H9 (cell line): ENCODE measurements at regions not wholly inside any gene's neighbourhood (a gene's known extent, or its start where the extent isn't known, plus 50 kb on each side); places are given as distances from the start of the nearest gene placed in this dataset.

Experiments
- DNase-seq: peaks from one replicate; pipeline ENCODE4 v3.0.0-alpha.2; 2017
- H2AFZ ChIP-seq: one replicate; pipeline ENCODE4 v1.6.1; 2013; ENCODE audit warnings: mild to moderate bottlenecking, low read length, control low read depth, moderate library complexity
- H2AK5ac ChIP-seq: 2 replicates; pipeline ENCODE4 v1.6.1; 2013; ENCODE audit warnings: low read length, control low read depth, mixed read lengths; ENCODE audit not compliant: insufficient read length
- H2BK120ac ChIP-seq: one replicate; pipeline ENCODE4 v1.6.1; 2013; ENCODE audit warnings: low read depth, mild to moderate bottlenecking, low read length, control low read depth, inconsistent platforms; ENCODE audit not compliant: poor library complexity, severe bottlenecking
- H2BK12ac ChIP-seq: 2 replicates; pipeline ENCODE4 v1.6.1; 2013; ENCODE audit warnings: low read length, control low read depth, mixed read lengths, low read depth; ENCODE audit not compliant: insufficient read length
- H2BK15ac ChIP-seq: 2 replicates; pipeline ENCODE4 v1.6.1; 2013; ENCODE audit warnings: low read depth, low read length, control low read depth
- H2BK20ac ChIP-seq: one replicate; pipeline ENCODE4 v1.6.1; 2013; ENCODE audit warnings: low read depth, mild to moderate bottlenecking, low read length, control low read depth, inconsistent platforms; ENCODE audit not compliant: poor library complexity, severe bottlenecking
- H2BK5ac ChIP-seq: 2 replicates; pipeline ENCODE4 v1.6.1; 2013; ENCODE audit warnings: low read length, control low read depth, mixed read lengths; ENCODE audit not compliant: insufficient read length
- H3K14ac ChIP-seq: 2 replicates; pipeline ENCODE4 v1.6.1; 2013; ENCODE audit warnings: low read length, control low read depth; ENCODE audit not compliant: insufficient read depth
- H3K18ac ChIP-seq: 2 replicates; pipeline ENCODE4 v1.6.1; 2013; ENCODE audit warnings: low read depth, mild to moderate bottlenecking, mixed read lengths, low read length, control low read depth; ENCODE audit not compliant: insufficient read length
- H3K23ac ChIP-seq: 2 replicates; pipeline ENCODE4 v1.6.1; 2013; ENCODE audit warnings: low read length, control low read depth, mixed read lengths, low read depth; ENCODE audit not compliant: insufficient read length
- H3K23me2 ChIP-seq: 2 replicates; pipeline ENCODE4 v1.6.1; 2013; ENCODE audit warnings: low read depth, mild to moderate bottlenecking, mixed read lengths, low read length, control low read depth; ENCODE audit not compliant: insufficient read length, poor library complexity, severe bottlenecking
- H3K27ac ChIP-seq: 2 replicates; pipeline ENCODE4 v1.5.1; 2013; ENCODE audit warnings: low read length, control low read depth, mixed read lengths, low read depth; ENCODE audit not compliant: insufficient read length
- H3K27me3 ChIP-seq: 2 replicates; pipeline ENCODE4 v1.6.1; 2013; ENCODE audit warnings: low read length, control low read depth, inconsistent platforms; ENCODE audit not compliant: insufficient read depth
- H3K4ac ChIP-seq: 2 replicates; pipeline ENCODE4 v1.6.1; 2013; ENCODE audit warnings: low read depth, mild to moderate bottlenecking, control low read depth, inconsistent platforms, low read length, moderate library complexity
- H3K4me1 ChIP-seq: 2 replicates; pipeline ENCODE4 v1.6.1; 2013; ENCODE audit warnings: low read length, control low read depth, inconsistent platforms; ENCODE audit not compliant: insufficient read depth
- H3K4me2 ChIP-seq: 2 replicates; pipeline ENCODE4 v1.6.1; 2013; ENCODE audit warnings: low read length, control low read depth, mixed read lengths; ENCODE audit not compliant: insufficient read length, insufficient read depth
- H3K56ac ChIP-seq: 2 replicates; pipeline ENCODE4 v1.6.1; 2013; ENCODE audit warnings: low read depth, mild to moderate bottlenecking, mixed read lengths, low read length, control low read depth; ENCODE audit not compliant: insufficient read length
- H3K79me1 ChIP-seq: 2 replicates; pipeline ENCODE4 v1.6.1; 2013; ENCODE audit warnings: low read depth, mild to moderate bottlenecking, moderate library complexity, low read length, control low read depth, inconsistent platforms; ENCODE audit not compliant: insufficient read depth, poor library complexity, severe bottlenecking
- H3K79me2 ChIP-seq: 2 replicates; pipeline ENCODE4 v1.6.1; 2013; ENCODE audit warnings: low read length, control low read depth, inconsistent platforms; ENCODE audit not compliant: insufficient read depth
- H3K9ac ChIP-seq: 2 replicates; pipeline ENCODE4 v1.6.1; 2013; ENCODE audit warnings: low read length, control low read depth, mixed read lengths; ENCODE audit not compliant: insufficient read length; ENCODE audit errors: extremely low read depth
- H3K9me3 ChIP-seq: one replicate; pipeline ENCODE4 v1.6.1; 2013; ENCODE audit warnings: low read depth, low read length, inconsistent platforms; ENCODE audit not compliant: control insufficient read depth
- H3T11ph ChIP-seq: one replicate; pipeline ENCODE4 v1.6.1; 2013; ENCODE audit warnings: mild to moderate bottlenecking, low read length, control low read depth, inconsistent platforms
- H4K20me1 ChIP-seq: one replicate; pipeline ENCODE4 v1.6.1; 2013; ENCODE audit not compliant: control insufficient read depth, insufficient read length, insufficient read depth
- H4K5ac ChIP-seq: 2 replicates; pipeline ENCODE4 v1.6.1; 2013; ENCODE audit warnings: low read depth, mild to moderate bottlenecking, mixed read lengths, low read length, control low read depth; ENCODE audit not compliant: insufficient read length
- H4K8ac ChIP-seq: replicated peaks from 2 replicates; pipeline ENCODE4 v1.6.1; 2013; ENCODE audit warnings: low read length, control low read depth, mixed read lengths, low read depth; ENCODE audit not compliant: insufficient read length
- H4K91ac ChIP-seq: 2 replicates; pipeline ENCODE4 v1.6.1; 2013; ENCODE audit warnings: low read depth, mild to moderate bottlenecking, moderate library complexity, mixed read lengths, low read length, control low read depth; ENCODE audit not compliant: insufficient read length
- H3K27ac Mint-ChIP-seq, 3 experiments: 2 replicates in 2 of 3; 3 replicates in 1 of 3; pipeline ENCODE4 v1.8.0; 2020 to 2021; ENCODE audit warnings: mixed read lengths in 3 of 3, mild to moderate bottlenecking in 1 of 3, moderate library complexity in 1 of 3
- H3K27me3 Mint-ChIP-seq: 2 replicates; pipeline ENCODE4 v1.8.0; 2021; ENCODE audit warnings: low read depth, mild to moderate bottlenecking, moderate library complexity, mixed read lengths
- H3K36me3 Mint-ChIP-seq, 3 experiments: 2 replicates in 2 of 3; 3 replicates in 1 of 3; pipeline ENCODE4 v1.8.0; 2020 to 2021; ENCODE audit warnings: low read depth in 3 of 3, mixed read lengths in 3 of 3; ENCODE audit not compliant: insufficient read depth in 1 of 3
- H3K4me1 Mint-ChIP-seq, 2 experiments: 2 replicates each; pipeline ENCODE4 v1.8.0; 2020; ENCODE audit warnings: mixed read lengths in 2 of 2
- H3K4me3 Mint-ChIP-seq, 2 experiments: 2 replicates in 1 of 2; 3 replicates in 1 of 2; pipeline ENCODE4 v1.8.0; 2020 to 2021; ENCODE audit warnings: mild to moderate bottlenecking in 2 of 2, mixed read lengths in 2 of 2, moderate library complexity in 1 of 2
- H3K9me3 Mint-ChIP-seq, 2 experiments: 2 replicates in 1 of 2; 3 replicates in 1 of 2; pipeline ENCODE4 v1.8.0; 2020; ENCODE audit warnings: mild to moderate bottlenecking in 2 of 2, mixed read lengths in 2 of 2, moderate library complexity in 1 of 2
- WGBS: extraction: QIAGEN DNeasy Blood & Tissue Kit; methylation state at CpG from one replicate; pipeline ENCODE4 v1.1.7; 2013; ENCODE audit warnings: missing lambda C conversion rate, low lambda C conversion rate, mixed read lengths; ENCODE audit not compliant: insufficient read length; ENCODE audit errors: extremely low coverage; 5-methylcytosine and 5-hydroxymethylcytosine counted together
- TF ChIP-seq, protein P1 (sequence below): fragments of 200-600 bp; sonication (generic); conservative IDR thresholded peaks from 3 replicates; pipeline ENCODE4 v1.8.0; 2021; ENCODE audit warnings: antibody characterized with exemption, mild to moderate bottlenecking

DNA sequence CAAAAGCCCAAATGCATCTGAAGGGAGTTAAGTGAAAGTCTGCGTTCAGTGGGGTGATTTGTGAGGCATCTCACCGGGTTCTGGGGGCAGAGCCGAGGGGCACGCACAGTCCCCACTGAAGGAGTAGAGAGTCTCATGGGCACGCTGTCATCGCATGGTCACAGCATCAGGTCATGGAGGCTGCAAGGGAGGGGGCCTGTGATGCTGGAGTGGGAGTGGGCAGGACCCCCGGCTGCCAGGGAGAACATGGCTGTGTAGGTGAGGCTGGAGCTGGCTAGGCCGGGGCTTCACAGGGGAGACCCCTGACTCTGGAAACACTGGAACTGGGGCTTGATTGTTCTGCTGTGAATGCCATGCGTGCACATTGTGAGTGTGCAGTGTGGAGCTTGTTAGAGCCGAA is 360.5 kb downstream of the IRX2 start:
- H3K4me1 ChIP-seq: no peaks in the 10 kb centered on the region
- no peak overlapping the region for H3K4ac ChIP-seq
- H3K27me3 ChIP-seq: no peaks in the 10 kb centered on the region
- H4K8ac ChIP-seq: no peak overlapping the region
- H3K79me2 ChIP-seq: no peaks in the 10 kb centered on the region
- H3K23ac ChIP-seq: no peak overlapping the region
- H3K14ac ChIP-seq: no peak overlapping the region; the same call in 1 of the 2 replicates
- no peak overlapping the region for H2AK5ac ChIP-seq
- H3K4me3 Mint-ChIP-seq: no peak overlapping the region
- H3T11ph ChIP-seq: no peak overlapping the region
- no peak overlapping the region for H3K27ac ChIP-seq
- H2BK12ac ChIP-seq: no peak overlapping the region
- H2BK20ac ChIP-seq: no peak overlapping the region
- H2BK120ac ChIP-seq: no peak overlapping the region
- H3K36me3 Mint-ChIP-seq: no peaks in the 10 kb centered on the region
- WGBS: no CpG with 5 or more reads among the region's 10 CpGs
- H3K27me3 Mint-ChIP-seq: peaks cover 3% of the 10 kb centered on the region
- no peak for DNase-seq
- H3K18ac ChIP-seq: no peak overlapping the region
- no peak overlapping the region for H3K56ac ChIP-seq
- H4K5ac ChIP-seq: no peak overlapping the region
- TF ChIP-seq, protein P1, sequence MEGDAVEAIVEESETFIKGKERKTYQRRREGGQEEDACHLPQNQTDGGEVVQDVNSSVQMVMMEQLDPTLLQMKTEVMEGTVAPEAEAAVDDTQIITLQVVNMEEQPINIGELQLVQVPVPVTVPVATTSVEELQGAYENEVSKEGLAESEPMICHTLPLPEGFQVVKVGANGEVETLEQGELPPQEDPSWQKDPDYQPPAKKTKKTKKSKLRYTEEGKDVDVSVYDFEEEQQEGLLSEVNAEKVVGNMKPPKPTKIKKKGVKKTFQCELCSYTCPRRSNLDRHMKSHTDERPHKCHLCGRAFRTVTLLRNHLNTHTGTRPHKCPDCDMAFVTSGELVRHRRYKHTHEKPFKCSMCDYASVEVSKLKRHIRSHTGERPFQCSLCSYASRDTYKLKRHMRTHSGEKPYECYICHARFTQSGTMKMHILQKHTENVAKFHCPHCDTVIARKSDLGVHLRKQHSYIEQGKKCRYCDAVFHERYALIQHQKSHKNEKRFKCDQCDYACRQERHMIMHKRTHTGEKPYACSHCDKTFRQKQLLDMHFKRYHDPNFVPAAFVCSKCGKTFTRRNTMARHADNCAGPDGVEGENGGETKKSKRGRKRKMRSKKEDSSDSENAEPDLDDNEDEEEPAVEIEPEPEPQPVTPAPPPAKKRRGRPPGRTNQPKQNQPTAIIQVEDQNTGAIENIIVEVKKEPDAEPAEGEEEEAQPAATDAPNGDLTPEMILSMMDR: no peak
- H4K91ac ChIP-seq: no peak overlapping the region
- no peak overlapping the region for H3K4me2 ChIP-seq
- no peaks in the 10 kb centered on the region for H3K79me1 ChIP-seq
- H3K4me1 Mint-ChIP-seq: no peaks in the 10 kb centered on the region
- H3K27ac Mint-ChIP-seq: no peak overlapping the region
- no peaks in the 10 kb centered on the region for H3K9me3 ChIP-seq
- H3K9me3 Mint-ChIP-seq: peaks cover 0 to 3% of the 10 kb centered on the region in 2 experiments; a peak in 2 of 5 replicates
- H3K23me2 ChIP-seq: no peaks in the 10 kb centered on the region
- no peak overlapping the region for H3K9ac ChIP-seq
- no peak overlapping the region for H2AFZ ChIP-seq
- H2BK15ac ChIP-seq: no peak overlapping the region
- no peaks in the 10 kb centered on the region for H4K20me1 ChIP-seq
- H2BK5ac ChIP-seq: no peak overlapping the region
